H1 (cell line): ENCODE measurements at regions not wholly inside any gene's neighbourhood (a gene's known extent, or its start where the extent isn't known, plus 50 kb on each side); places are given as distances from the start of the nearest gene placed in this dataset.

Experiments used
- CTCF ChIA-PET: fragments of 300-600 bp; sonication (Branson Sonifier 250); formaldehyde crosslinking; loops from one replicate; lab custom pipeline; 2021; ENCODE audit not compliant: partially characterized antibody; lab: Charles Lee
- POLR2A ChIA-PET: fragments of 300-600 bp; sonication (Branson Sonifier 250); formaldehyde crosslinking; loops from one replicate; lab custom pipeline; 2021; ENCODE audit warnings: inconsistent platforms; ENCODE audit not compliant: partially characterized antibody; lab: Charles Lee
- DNase-seq, 2 experiments: peaks; one replicate each; pipeline versions ENCODE4 v3.0.0 to v3.0.0-alpha.2; 2010 to 2022; ENCODE audit warnings: low spot score in 2 of 2, low read depth in 1 of 2, mixed read lengths in 1 of 2
- FAIRE-seq: peaks from 2 replicates; lab custom pipeline; 2011; peaks lifted over from hg19 to GRCh38; lab: Jason Lieb, UNC
- H2AFZ ChIP-seq: 2 replicates; pipeline ENCODE4 v1.8.1; 2012; ENCODE audit warnings: low read length, inconsistent platforms
- H2AK5ac ChIP-seq: 2 replicates; pipeline ENCODE4 v1.6.1; 2013; ENCODE audit warnings: low read depth, low read length
- H2BK120ac ChIP-seq: replicated peaks from 2 replicates; pipeline ENCODE3; 2013; ENCODE audit warnings: low read depth, low read length, inconsistent platforms
- H2BK12ac ChIP-seq: 2 replicates; pipeline ENCODE4 v1.6.1; 2013; ENCODE audit warnings: low read depth, low read length
- H2BK15ac ChIP-seq: 2 replicates; pipeline ENCODE4 v1.6.1; 2013; ENCODE audit warnings: low read length
- H2BK20ac ChIP-seq: 2 replicates; pipeline ENCODE4 v1.6.1; 2013; ENCODE audit warnings: low read length
- H2BK5ac ChIP-seq: 2 replicates; pipeline ENCODE4 v1.6.1; 2013; ENCODE audit warnings: low read depth, low read length
- H3K14ac ChIP-seq: 2 replicates; pipeline ENCODE4 v1.6.1; 2013; ENCODE audit warnings: inconsistent platforms; ENCODE audit not compliant: insufficient read length
- H3K18ac ChIP-seq: 2 replicates; pipeline ENCODE4 v1.6.1; 2013; ENCODE audit warnings: low read length; ENCODE audit errors: extremely low read depth
- H3K23ac ChIP-seq: 2 replicates; pipeline ENCODE4 v1.6.1; 2013; ENCODE audit warnings: inconsistent platforms; ENCODE audit not compliant: insufficient read length
- H3K23me2 ChIP-seq: 2 replicates; pipeline ENCODE4 v1.6.1; 2013; ENCODE audit warnings: low read depth, low read length
- H3K27ac ChIP-seq: 2 replicates; pipeline ENCODE4 v1.6.1; 2011; ENCODE audit warnings: low read depth, low read length, inconsistent platforms
- H3K27me3 ChIP-seq, 4 experiments: replicated peaks in 1 of 4; 1 replicate in 1 of 4; 2 replicates in 3 of 4; pipeline versions ENCODE4 v1.6.1 to v1.8.1; 2011 to 2013; ENCODE audit warnings: low read length in 3 of 4, mild to moderate bottlenecking in 3 of 4, inconsistent platforms in 2 of 4, mixed read lengths in 2 of 4, moderate library complexity in 1 of 4; ENCODE audit not compliant: control insufficient read depth in 3 of 4, insufficient read depth in 3 of 4; ENCODE audit errors: extremely low read depth in 1 of 4
- H3K36me3 ChIP-seq, 4 experiments: 2 replicates each; pipeline versions ENCODE4 v1.6.1 to v1.8.1; 2011 to 2013; ENCODE audit warnings: mild to moderate bottlenecking in 4 of 4, low read length in 3 of 4, moderate library complexity in 2 of 4, control low read depth in 1 of 4, inconsistent platforms in 1 of 4; ENCODE audit not compliant: insufficient read depth in 4 of 4, control insufficient read depth in 2 of 4
- H3K4ac ChIP-seq: replicated peaks from 2 replicates; pipeline ENCODE3; 2013; ENCODE audit warnings: low read length, low read depth, mixed read lengths, inconsistent platforms; ENCODE audit not compliant: insufficient read length
- H3K4me1 ChIP-seq, 4 experiments: replicated peaks in 1 of 4; 1 replicate in 1 of 4; 2 replicates in 3 of 4; pipeline versions ENCODE4 v1.6.1 to v1.8.1; 2011 to 2013; ENCODE audit warnings: low read length in 3 of 4, inconsistent platforms in 2 of 4, mixed read lengths in 1 of 4; ENCODE audit not compliant: insufficient read depth in 4 of 4, control insufficient read depth in 3 of 4
- H3K4me2 ChIP-seq, 2 experiments: 2 replicates each; pipeline versions ENCODE4 v1.6.1 to v1.8.1; 2011 to 2013; ENCODE audit warnings: low read depth in 2 of 2, low read length in 2 of 2, control low read depth in 1 of 2, inconsistent platforms in 1 of 2, mild to moderate bottlenecking in 1 of 2; ENCODE audit not compliant: insufficient read depth in 1 of 2
- H3K4me3 ChIP-seq, 4 experiments: fragments of 200-600, 300-600 bp in 1 of 4; sonication (generic), shearing (Covaris generic), sonication (Bioruptor Twin) in 1 of 4; 2 replicates each; pipeline versions ENCODE4 v1.5.1 to v1.8.1; 2011 to 2016; ENCODE audit warnings: low read length in 4 of 4, low read depth in 3 of 4, control low read depth in 2 of 4, inconsistent platforms in 2 of 4, mild to moderate bottlenecking in 2 of 4, mixed read lengths in 1 of 4, moderate library complexity in 1 of 4; ENCODE audit not compliant: insufficient read depth in 2 of 4; ENCODE audit errors: extremely low read depth in 1 of 4
- H3K56ac ChIP-seq: replicated peaks from 2 replicates; pipeline ENCODE3; 2013; ENCODE audit warnings: low read depth, mild to moderate bottlenecking, mixed read lengths, low read length, inconsistent platforms; ENCODE audit not compliant: insufficient read length
- H3K79me1 ChIP-seq: 2 replicates; pipeline ENCODE4 v1.6.1; 2013; ENCODE audit warnings: low read depth, low read length, control low read depth
- H3K79me2 ChIP-seq, 2 experiments: 2 replicates each; pipeline versions ENCODE4 v1.6.1 to v1.8.1; 2012 to 2013; ENCODE audit warnings: low read length in 2 of 2, mild to moderate bottlenecking in 2 of 2, inconsistent platforms in 1 of 2; ENCODE audit not compliant: insufficient read depth in 2 of 2, control insufficient read depth in 1 of 2
- H3K9ac ChIP-seq, 4 experiments: replicated peaks in 1 of 4; 1 replicate in 1 of 4; 2 replicates in 3 of 4; pipeline versions ENCODE4 v1.6.1 to v1.8.1; 2011 to 2013; ENCODE audit warnings: low read depth in 3 of 4, low read length in 3 of 4, control low read depth in 2 of 4, mild to moderate bottlenecking in 2 of 4, moderate library complexity in 2 of 4, inconsistent platforms in 1 of 4; ENCODE audit errors: extremely low read depth in 1 of 4
- H3K9me3 ChIP-seq, 2 experiments: 2 replicates each; pipeline versions ENCODE4 v1.6.1 to v1.8.1; 2012 to 2013; ENCODE audit warnings: mild to moderate bottlenecking in 2 of 2, moderate library complexity in 2 of 2, control low read depth in 1 of 2, inconsistent platforms in 1 of 2, low read depth in 1 of 2, low read length in 1 of 2, mixed read lengths in 1 of 2; ENCODE audit not compliant: insufficient read depth in 2 of 2
- H4K20me1 ChIP-seq, 2 experiments: replicated peaks in 1 of 2; 2 replicates each; pipeline versions ENCODE3 to v1.8.1; 2011 to 2013; ENCODE audit warnings: inconsistent platforms in 2 of 2, low read length in 2 of 2, mild to moderate bottlenecking in 1 of 2; ENCODE audit not compliant: insufficient read depth in 2 of 2, control insufficient read depth in 1 of 2
- H4K5ac ChIP-seq: 2 replicates; pipeline ENCODE4 v1.6.1; 2013; ENCODE audit warnings: low read length, low read depth, mixed read lengths, inconsistent platforms; ENCODE audit not compliant: insufficient read length
- H4K8ac ChIP-seq: 2 replicates; pipeline ENCODE4 v1.8.0; 2013; ENCODE audit warnings: mild to moderate bottlenecking, moderate library complexity, low read length, inconsistent platforms; ENCODE audit not compliant: insufficient read depth; ENCODE audit errors: extremely low read depth
- H4K91ac ChIP-seq: replicated peaks from 2 replicates; pipeline ENCODE3; 2013; ENCODE audit warnings: low read length, mixed read lengths, inconsistent platforms; ENCODE audit not compliant: insufficient read length
- GABPA ChIP-seq: IDR thresholded peaks from 2 replicates; pipeline ENCODE4 v1.6.1; 2011; ENCODE audit warnings: mild to moderate bottlenecking, low read length, moderate library complexity, borderline replicate concordance; ENCODE audit not compliant: insufficient read depth
- RNF2 ChIP-seq: fragments of 200-900, 300-1000 bp; sonication (generic); IDR thresholded peaks from 2 replicates; pipeline ENCODE4 v1.7.1; 2016; ENCODE audit warnings: borderline replicate concordance, low read depth, mild to moderate bottlenecking, antibody characterized with exemption, low read length; ENCODE audit not compliant: poor library complexity, severe bottlenecking; ENCODE audit errors: missing control alignments
- USF2 ChIP-seq: IDR thresholded peaks from 2 replicates; pipeline ENCODE4 v1.6.1; 2011; ENCODE audit warnings: low read length, improper control_type of control experiment

GRCh38 chr9:12875191-12875590, 100.4 kb downstream of the LURAP1L start:
- no peak overlapping the region for H2BK12ac ChIP-seq
- H3K23ac ChIP-seq: no peak overlapping the region
- no peak overlapping the region for H3K4ac ChIP-seq
- H4K20me1 ChIP-seq: no peaks in the 10 kb centered on the region
- H3K23me2 ChIP-seq: no peaks in the 10 kb centered on the region
- no peaks in the 10 kb centered on the region for H3K4me1 ChIP-seq
- ChIA-PET POLR2A (no interaction called here), CTCF (interaction anchor here (0.6 to 1.1 kb wide), 3 partner anchors 12 to 180 kb away, joined by 3 to 4 read pairs (median 4); no protein-coding TSS in a partner anchor)
- no peak for FAIRE-seq
- no peak overlapping the region for H2BK20ac ChIP-seq
- H4K5ac ChIP-seq: no peak overlapping the region
- no peak for TF ChIP-seq RNF2
- TF ChIP-seq GABPA: no peak
- no peak for TF ChIP-seq USF2
- H3K9ac ChIP-seq: no peak overlapping the region
- H3K79me1 ChIP-seq: no peaks in the 10 kb centered on the region
- no peak for DNase-seq
- H3K18ac ChIP-seq: no peak overlapping the region
- H2BK120ac ChIP-seq: no peak overlapping the region
- no peak overlapping the region for H4K8ac ChIP-seq
- H3K4me3 ChIP-seq: no peak overlapping the region
- no peak overlapping the region for H2AFZ ChIP-seq
- H3K27ac ChIP-seq: no peak overlapping the region
- no peak overlapping the region for H2BK15ac ChIP-seq
- no peak overlapping the region for H2AK5ac ChIP-seq
- no peaks in the 10 kb centered on the region for H3K79me2 ChIP-seq
- no peak overlapping the region for H3K4me2 ChIP-seq
- no peak overlapping the region for H2BK5ac ChIP-seq
- no peak overlapping the region for H4K91ac ChIP-seq
- no peaks in the 10 kb centered on the region for H3K36me3 ChIP-seq
- no peaks in the 10 kb centered on the region for H3K9me3 ChIP-seq
- H3K14ac ChIP-seq: no peak overlapping the region
- no peak overlapping the region for H3K56ac ChIP-seq
- no peaks in the 10 kb centered on the region for H3K27me3 ChIP-seq
